Vagina (tissue), 2 donors: ENCODE measurements at regions not wholly inside any gene's neighbourhood (a gene's known extent, or its start where the extent isn't known, plus 50 kb on each side); places are given as distances from the start of the nearest gene placed in this dataset.

Experiments
- CTCF ChIP-seq, 3 experiments: fragments of 450-650 bp in 2 of 3; fragments of 200-600 bp in 1 of 3; sonication (generic) in 1 of 3; IDR thresholded peaks; one replicate each; pipeline ENCODE4 v1.5.1; 2017 to 2019; ENCODE audit warnings: antibody characterized with exemption in 3 of 3, mild to moderate bottlenecking in 2 of 3, moderate library complexity in 2 of 3
- POLR2A ChIP-seq, 2 donors: fragments of 450-650 bp; IDR thresholded peaks; one replicate each; pipeline ENCODE4 v1.6.1; 2017; ENCODE audit warnings: antibody characterized with exemption in 2 of 2, mild to moderate bottlenecking in 2 of 2, moderate library complexity in 2 of 2
- POLR2AphosphoS5 ChIP-seq, 2 donors: sonication (generic); formaldehyde crosslinking; IDR thresholded peaks; one replicate each; pipeline ENCODE4 v1.9.0; 2017; ENCODE audit warnings: antibody characterized with exemption in 2 of 2, mild to moderate bottlenecking in 2 of 2, low read depth in 1 of 2; ENCODE audit not compliant: insufficient read depth in 1 of 2

DNA sequence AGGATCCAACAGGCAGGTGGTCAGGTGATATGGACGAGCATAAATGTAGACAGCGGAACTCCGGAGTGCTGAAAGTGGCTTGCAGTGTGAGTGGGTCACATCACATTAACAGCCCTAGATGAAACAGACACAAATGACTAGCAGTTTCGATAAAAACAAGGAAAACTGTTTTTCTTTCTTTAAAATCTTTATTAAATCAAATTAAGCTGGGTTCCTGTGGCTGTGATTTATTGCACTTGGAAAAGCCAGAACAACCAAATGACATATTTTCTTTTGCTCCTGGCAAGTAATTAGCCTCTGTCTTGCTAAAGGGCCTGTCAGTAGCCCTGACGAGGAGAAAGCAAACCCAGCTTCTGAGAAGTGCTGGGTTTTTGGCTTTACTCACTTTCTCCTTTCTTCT, 152.9 kb upstream of the DDX18 start:
- TF ChIP-seq CTCF (IDR thresholded peaks at IDR 0.05): no peak
- no peak for TF ChIP-seq POLR2A (IDR thresholded peaks at IDR 0.05)
- TF ChIP-seq POLR2AphosphoS5 (IDR thresholded peaks at IDR 0.05; ENCODE audit: insufficient read depth in 1 of 2, low read depth in 1 of 2): no peak
